H1 (cell line): ENCODE measurements at regions not wholly inside any gene's neighbourhood (a gene's known extent, or its start where the extent isn't known, plus 50 kb on each side); places are given as distances from the start of the nearest gene placed in this dataset.

Experiments
- GABPA ChIP-seq: IDR thresholded peaks from 2 replicates; pipeline ENCODE4 v1.6.1; 2011; ENCODE audit warnings: mild to moderate bottlenecking, low read length, moderate library complexity, borderline replicate concordance; ENCODE audit not compliant: insufficient read depth
- KDM1A ChIP-seq: fragments of 200-600, 300-600 bp; sonication (generic); IDR thresholded peaks from 2 replicates; pipeline ENCODE4 v1.7.1; 2016; ENCODE audit warnings: mild to moderate bottlenecking, low read length, borderline replicate concordance
- SUZ12 ChIP-seq: fragments of 200-600 bp; sonication (generic); IDR thresholded peaks from 2 replicates; pipeline ENCODE4 v1.6.1; 2012; ENCODE audit warnings: mild to moderate bottlenecking, inconsistent platforms, low read length, moderate library complexity, mixed read lengths

- TF ChIP-seq GABPA (no peak), SUZ12 (no peak), KDM1A (no peak)
Measured at GRCh38 chr1:30265127-30266070, 458.0 kb downstream of the MATN1 start (continued).
